DMS79 treated with DMSO at 0.1 percent for 48 hours (cell line): ENCODE measurements at regions not wholly inside any gene's neighbourhood (a gene's known extent, or its start where the extent isn't known, plus 50 kb on each side); places are given as distances from the start of the nearest gene placed in this dataset.

Experiments used
- DNase-seq: peaks from one replicate; lab custom pipeline; 2025; lab: John Stamatoyannopoulos, UW

- no peak for DNase-seq
These were observed 526.9 kb downstream of the NPHP4 start for GRCh38 chr1:5465281-5465711.

- DNase-seq = peak; percentile 92
These were observed 527.9 kb downstream of the NPHP4 start for GRCh38 chr1:5464366-5464765.

GRCh38 chr1:5460974-5461373, 531.3 kb downstream of the NPHP4 start:
- no peak for DNase-seq

GRCh38 chr1:5459839-5460610, 532.2 kb downstream of the NPHP4 start:
- DNase-seq = no peak

GRCh38 chr1:5458248-5458647, 534.0 kb downstream of the NPHP4 start:
- no peak for DNase-seq

GRCh38 chr1:5456090-5456811, 536.0 kb downstream of the NPHP4 start:
- peak; percentile 85 for DNase-seq

GRCh38 chr1:5455651-5456050, 536.6 kb downstream of the NPHP4 start:
- DNase-seq = peak; percentile 55

- peak; percentile 14 for DNase-seq
These were observed 537.2 kb downstream of the NPHP4 start for GRCh38 chr1:5455056-5455455.

- no peak for DNase-seq
These were observed 538.9 kb downstream of the NPHP4 start for GRCh38 chr1:5453347-5453746.

GRCh38 chr1:5451671-5452070, 540.6 kb downstream of the NPHP4 start:
- no peak for DNase-seq

GRCh38 chr1:5448486-5448885, 543.7 kb downstream of the NPHP4 start:
- no peak for DNase-seq

- no peak for DNase-seq
These were observed 544.7 kb downstream of the NPHP4 start for GRCh38 chr1:5447503-5447960.

- DNase-seq = no peak
These were observed 547.8 kb downstream of the NPHP4 start for GRCh38 chr1:5444396-5444795.

- no peak for DNase-seq
These were observed 555.4 kb downstream of the NPHP4 start for GRCh38 chr1:5436808-5437207.

- no peak for DNase-seq
These were observed 556.8 kb downstream of the NPHP4 start for GRCh38 chr1:5435414-5435813.

GRCh38 chr1:5432436-5432835, 559.8 kb downstream of the NPHP4 start:
- no peak for DNase-seq

- DNase-seq = no peak
These were observed 561.1 kb downstream of the NPHP4 start for GRCh38 chr1:5430911-5431697.

- no peak for DNase-seq
These were observed 562.1 kb downstream of the NPHP4 start for GRCh38 chr1:5430136-5430535.

GRCh38 chr1:5428351-5428750, 563.9 kb downstream of the NPHP4 start:
- DNase-seq = no peak

GRCh38 chr1:5427026-5427613, 565.1 kb downstream of the NPHP4 start:
- DNase-seq = no peak

- peak; percentile 81 for DNase-seq
These were observed 567.2 kb downstream of the NPHP4 start for GRCh38 chr1:5424802-5425703.
